BJ (cell line): ENCODE measurements at regions not wholly inside any gene's neighbourhood (a gene's known extent, or its start where the extent isn't known, plus 50 kb on each side); places are given as distances from the start of the nearest gene placed in this dataset.
"Not testable (repeated sequence)": the region's sequence is repeated elsewhere in the genome, so short reads cannot be mapped to it uniquely, and the experiment has no call there.

ENCODE experiments used
- CTCF ChIA-PET: fragments of 350-600 bp; formaldehyde crosslinking; extraction: SDS; loops from one replicate; lab custom pipeline; 2021; ENCODE audit warnings: antibody characterized with exemption, inconsistent platforms; lab: Yijun Ruan, JAX
- POLR2A ChIA-PET: fragments of 300-600 bp; sonication (Branson Sonifier 250); formaldehyde crosslinking; extraction: SDS; loops from one replicate; lab custom pipeline; 2021; ENCODE audit warnings: antibody characterized with exemption; lab: Charles Lee
- DNase-seq: peaks from one replicate; pipeline ENCODE4 v3.0.0-alpha.2; 2011; ENCODE audit warnings: low read depth
- H3K27me3 ChIP-seq: 2 replicates; pipeline ENCODE4 v1.6.0; 2011; ENCODE audit warnings: low read length; ENCODE audit not compliant: control insufficient read depth, insufficient read depth
- H3K36me3 ChIP-seq: 2 replicates; pipeline ENCODE4 v1.5.1; 2011; ENCODE audit warnings: low read length; ENCODE audit not compliant: control insufficient read depth, insufficient read depth
- H3K4me3 ChIP-seq: 2 replicates; pipeline ENCODE4 v1.5.1; 2011; ENCODE audit warnings: low read depth, mild to moderate bottlenecking, control low read depth, low read length
- CTCF ChIP-seq: IDR thresholded peaks from 2 replicates; pipeline ENCODE4 v1.5.1; 2011; ENCODE audit warnings: low read depth, mild to moderate bottlenecking, control low read depth, inconsistent platforms, low read length, moderate library complexity; ENCODE audit not compliant: insufficient read depth

- ChIA-PET CTCF (interaction anchor here (1.0 to 1.6 kb wide), 3 partner anchors 41 to 98 kb away, joined by 3 to 8 read pairs (median 4); no protein-coding TSS in a partner anchor), POLR2A (no interaction called here)
- H3K36me3 ChIP-seq = no peaks in the 10 kb centered on the region
- no peak for TF ChIP-seq CTCF
- peak; percentile 94 for DNase-seq
- H3K27me3 ChIP-seq = no peaks in the 10 kb centered on the region
- no peak overlapping the region for H3K4me3 ChIP-seq
Measured at GRCh38 chr3:132135628-132136333, 101.0 kb upstream of the CPNE4 start.

GRCh38 chr3:132136334-132136716 is 101.5 kb upstream of the CPNE4 start:
- H3K36me3 ChIP-seq = no peaks in the 10 kb centered on the region
- H3K4me3 ChIP-seq = no peak overlapping the region
- CTCF ChIA-PET = interaction anchor here (1.6 kb wide), 1 partner anchor 43 kb away, joined by 4 read pairs; no protein-coding TSS in a partner anchor
- DNase-seq = no peak
- POLR2A ChIA-PET = no interaction called here
- H3K27me3 ChIP-seq = no peaks in the 10 kb centered on the region
- no peak for TF ChIP-seq CTCF

- POLR2A ChIA-PET, DNase-seq, H3K4me3 ChIP-seq, H3K36me3 ChIP-seq, CTCF ChIA-PET, H3K27me3 ChIP-seq: not testable (repeated sequence)
Measured at GRCh38 chr3:132136902-132137301, 102.1 kb upstream of the CPNE4 start.

- no peak for TF ChIP-seq CTCF
- Histone ChIP-seq H3K4me3 (no peak overlapping the region), H3K36me3 (no peaks in the 10 kb centered on the region), H3K27me3 (0 out of 2 replicates have a peak, but pooled peaks cover under 1% of the 10 kb centered on the region)
- DNase-seq = no peak
- ChIA-PET CTCF (interaction anchor here (0.7 kb wide), 1 partner anchor 15 kb away, joined by 3 read pairs; no protein-coding TSS in a partner anchor), POLR2A (no interaction called here)
Measured at GRCh38 chr3:132145833-132146232, 111.0 kb upstream of the CPNE4 start.

- DNase-seq = no peak
- Histone ChIP-seq H3K4me3 (no peak overlapping the region), H3K36me3 (no peaks in the 10 kb centered on the region), H3K27me3 (peaks cover 3% of the 10 kb centered on the region; the same call in 1 of the 2 replicates)
- TF ChIP-seq CTCF = no peak
- ChIA-PET POLR2A (no interaction called here), CTCF (no interaction called here)
Measured at GRCh38 chr3:132154619-132155018, 119.8 kb upstream of the CPNE4 start.
